ENCODE measurements at regions not wholly inside any gene's neighbourhood (a gene's known extent, or its start where the extent isn't known, plus 50 kb on each side); places are given as distances from the start of the nearest gene placed in this dataset.

DNA sequence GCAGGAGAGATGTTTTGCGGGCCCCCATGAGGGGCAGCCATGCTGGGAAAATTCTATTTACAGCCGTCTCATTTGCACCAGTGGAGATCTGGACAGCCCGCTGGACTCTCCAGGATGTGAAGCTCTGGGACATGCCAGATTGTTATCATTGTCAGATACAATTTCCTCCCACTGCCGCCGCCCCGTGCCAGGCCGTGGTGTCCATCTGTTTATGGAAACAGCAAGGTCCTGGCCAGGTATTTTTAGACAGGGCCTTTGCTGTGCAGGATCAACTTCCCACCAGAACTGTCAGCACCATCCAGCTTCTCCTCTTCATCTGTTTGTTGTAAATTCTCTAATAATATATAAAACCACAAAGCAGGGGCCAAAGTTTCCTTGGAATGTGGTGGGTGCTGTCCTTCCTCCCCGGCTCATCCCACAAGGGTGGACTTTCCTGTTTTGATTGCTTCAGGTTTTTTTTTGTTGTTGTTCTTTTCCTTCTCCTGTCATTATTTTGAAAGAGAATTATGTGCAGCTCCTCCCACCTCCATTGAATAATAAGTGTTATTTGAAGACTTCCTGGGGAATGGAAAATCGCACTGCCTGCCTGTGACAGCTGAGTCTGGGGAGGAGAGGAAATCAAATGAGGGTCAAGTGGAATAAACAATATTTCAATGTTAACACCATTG, 398.1 kb downstream of the TNS1 start:
- H3K79me2 ChIP-seq (ENCODE audit: control insufficient read depth, low read length): no peaks in the 10 kb centered on the region
- H3K4me3 ChIP-seq (ENCODE audit: low read length): no peak overlapping the region
- TF ChIP-seq, protein P1, sequence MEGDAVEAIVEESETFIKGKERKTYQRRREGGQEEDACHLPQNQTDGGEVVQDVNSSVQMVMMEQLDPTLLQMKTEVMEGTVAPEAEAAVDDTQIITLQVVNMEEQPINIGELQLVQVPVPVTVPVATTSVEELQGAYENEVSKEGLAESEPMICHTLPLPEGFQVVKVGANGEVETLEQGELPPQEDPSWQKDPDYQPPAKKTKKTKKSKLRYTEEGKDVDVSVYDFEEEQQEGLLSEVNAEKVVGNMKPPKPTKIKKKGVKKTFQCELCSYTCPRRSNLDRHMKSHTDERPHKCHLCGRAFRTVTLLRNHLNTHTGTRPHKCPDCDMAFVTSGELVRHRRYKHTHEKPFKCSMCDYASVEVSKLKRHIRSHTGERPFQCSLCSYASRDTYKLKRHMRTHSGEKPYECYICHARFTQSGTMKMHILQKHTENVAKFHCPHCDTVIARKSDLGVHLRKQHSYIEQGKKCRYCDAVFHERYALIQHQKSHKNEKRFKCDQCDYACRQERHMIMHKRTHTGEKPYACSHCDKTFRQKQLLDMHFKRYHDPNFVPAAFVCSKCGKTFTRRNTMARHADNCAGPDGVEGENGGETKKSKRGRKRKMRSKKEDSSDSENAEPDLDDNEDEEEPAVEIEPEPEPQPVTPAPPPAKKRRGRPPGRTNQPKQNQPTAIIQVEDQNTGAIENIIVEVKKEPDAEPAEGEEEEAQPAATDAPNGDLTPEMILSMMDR (IDR thresholded peaks at IDR 0.05; ENCODE audit: low read depth, low read length, poor library complexity, severe bottlenecking): no peak
- no peak for TF ChIP-seq EZH2phosphoT487 (IDR thresholded peaks at IDR 0.05; ENCODE audit: borderline replicate concordance, low read length)
- no peak overlapping the region for H3K27ac ChIP-seq (ENCODE audit: low read depth, low read length)
- no peak overlapping the region for H3K4me2 ChIP-seq (ENCODE audit: low read length)
- H3K4me1 ChIP-seq (ENCODE audit: control insufficient read depth, low read length): no peaks in the 10 kb centered on the region
- no peaks in the 10 kb centered on the region for H3K9me2 ChIP-seq (replicated peaks; ENCODE audit: control insufficient read depth, low read length)
- no peaks in the 10 kb centered on the region for H3K9me3 ChIP-seq (ENCODE audit: control insufficient read depth, insufficient read depth, low read length)
- H3K27me3 ChIP-seq (ENCODE audit: control insufficient read depth, low read length): peaks cover 8% of the 10 kb centered on the region
- no peaks in the 10 kb centered on the region for H3F3A ChIP-seq (ENCODE audit: control insufficient read depth, insufficient read depth)
- H3K36me3 ChIP-seq (ENCODE audit: control insufficient read depth, low read length): no peaks in the 10 kb centered on the region
- no peaks in the 10 kb centered on the region for H4K20me1 ChIP-seq (ENCODE audit: control insufficient read depth, insufficient read depth, low read depth, low read length)

DNA sequence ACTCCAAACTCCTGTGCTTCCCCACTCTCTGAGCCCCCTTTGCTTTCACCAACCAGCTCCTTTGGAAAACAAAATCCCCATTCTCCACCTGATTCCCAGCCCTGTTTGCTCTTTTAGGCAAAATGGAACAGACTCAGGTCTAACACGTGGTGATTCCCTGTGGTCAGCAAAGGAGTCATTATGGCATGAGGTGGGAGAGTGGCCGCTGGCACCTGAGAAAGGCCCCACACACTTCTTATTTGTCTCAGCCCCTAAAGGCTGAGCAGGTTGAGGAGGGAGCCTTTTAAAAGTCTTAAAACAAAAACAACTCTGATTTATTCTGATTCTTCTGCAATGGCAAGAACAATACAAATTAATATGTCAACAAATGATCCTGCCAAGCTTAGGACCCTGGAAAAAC, 401.2 kb downstream of the TNS1 start:
- Histone ChIP-seq H3K27me3 (ENCODE audit: control insufficient read depth, low read length) (peaks cover 10% of the 10 kb centered on the region), H3K4me1 (ENCODE audit: control insufficient read depth, low read length) (no peaks in the 10 kb centered on the region), H3K27ac (ENCODE audit: low read depth, low read length) (no peak overlapping the region), H3K9me2 (replicated peaks; ENCODE audit: control insufficient read depth, low read length) (no peaks in the 10 kb centered on the region), H3K79me2 (ENCODE audit: control insufficient read depth, low read length) (no peaks in the 10 kb centered on the region), H3K4me2 (ENCODE audit: low read length) (no peak overlapping the region), H3K9me3 (ENCODE audit: control insufficient read depth, insufficient read depth, low read length) (no peaks in the 10 kb centered on the region), H3K36me3 (ENCODE audit: control insufficient read depth, low read length) (no peaks in the 10 kb centered on the region), H4K20me1 (ENCODE audit: control insufficient read depth, insufficient read depth, low read depth, low read length) (no peaks in the 10 kb centered on the region), H3K4me3 (ENCODE audit: low read length) (no peak overlapping the region), H3F3A (ENCODE audit: control insufficient read depth, insufficient read depth) (no peaks in the 10 kb centered on the region)
- TF ChIP-seq EZH2phosphoT487 (IDR thresholded peaks at IDR 0.05; ENCODE audit: borderline replicate concordance, low read length): no peak
- TF ChIP-seq, protein P1 (IDR thresholded peaks at IDR 0.05; ENCODE audit: low read depth, low read length, poor library complexity, severe bottlenecking): no peak

DNA sequence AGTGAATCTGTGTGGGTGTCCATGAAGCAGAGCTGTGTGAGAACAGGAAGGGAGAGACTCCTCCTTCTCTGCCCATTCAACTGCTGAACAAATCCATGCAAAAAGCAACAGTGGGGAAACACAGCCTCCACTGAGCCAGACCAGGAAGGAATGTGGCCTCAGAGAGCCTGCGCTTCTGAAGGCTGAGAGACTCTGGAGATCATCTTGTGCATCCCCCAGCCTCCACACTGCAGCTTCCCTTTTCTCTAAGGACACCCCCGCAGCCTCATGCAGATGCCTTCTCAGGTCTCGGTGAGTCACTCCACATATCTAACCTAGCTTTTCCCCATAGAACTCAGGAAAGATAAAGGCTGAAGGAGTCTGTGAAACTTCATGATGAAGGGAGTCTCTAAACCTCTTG, 402.9 kb downstream of the TNS1 start:
- Histone ChIP-seq H3K4me1 (ENCODE audit: control insufficient read depth, low read length) (no peaks in the 10 kb centered on the region), H3K4me3 (ENCODE audit: low read length) (no peak overlapping the region), H3F3A (ENCODE audit: control insufficient read depth, insufficient read depth) (no peaks in the 10 kb centered on the region), H3K27ac (ENCODE audit: low read depth, low read length) (no peak overlapping the region), H3K9me3 (ENCODE audit: control insufficient read depth, insufficient read depth, low read length) (no peaks in the 10 kb centered on the region), H3K27me3 (ENCODE audit: control insufficient read depth, low read length) (peaks cover 8% of the 10 kb centered on the region), H4K20me1 (ENCODE audit: control insufficient read depth, insufficient read depth, low read depth, low read length) (no peaks in the 10 kb centered on the region), H3K4me2 (ENCODE audit: low read length) (no peak overlapping the region), H3K79me2 (ENCODE audit: control insufficient read depth, low read length) (no peaks in the 10 kb centered on the region), H3K9me2 (replicated peaks; ENCODE audit: control insufficient read depth, low read length) (no peaks in the 10 kb centered on the region), H3K36me3 (ENCODE audit: control insufficient read depth, low read length) (no peaks in the 10 kb centered on the region)
- no peak for TF ChIP-seq EZH2phosphoT487 (IDR thresholded peaks at IDR 0.05; ENCODE audit: borderline replicate concordance, low read length)
- TF ChIP-seq, protein P1 (IDR thresholded peaks at IDR 0.05; ENCODE audit: low read depth, low read length, poor library complexity, severe bottlenecking): no peak

Data from DOHH2 (cell line).